Panc1 (cell line): ENCODE measurements at regions not wholly inside any gene's neighbourhood (a gene's known extent, or its start where the extent isn't known, plus 50 kb on each side); places are given as distances from the start of the nearest gene placed in this dataset.

Source experiments
- CTCF ChIP-seq: fragments of 450-650 bp; IDR thresholded peaks from 2 replicates; pipeline ENCODE4 v1.5.1; 2017; ENCODE audit warnings: mild to moderate bottlenecking
- POLR2AphosphoS5 ChIP-seq: IDR thresholded peaks from 2 replicates; pipeline ENCODE4 v1.6.1; 2012; ENCODE audit warnings: mild to moderate bottlenecking, low read depth, low read length, moderate library complexity
- TCF7L2 ChIP-seq: IDR thresholded peaks from 2 replicates; pipeline ENCODE4 v1.6.1; 2011; ENCODE audit warnings: mild to moderate bottlenecking, low read depth, low read length, inconsistent platforms

GRCh38 chr6:67971812-67972211 lies 663.3 kb upstream of the ADGRB3 start:
- TF ChIP-seq CTCF: no peak
- no peak for TF ChIP-seq TCF7L2
- TF ChIP-seq POLR2AphosphoS5: no peak
